GM12875 (cell line): ENCODE measurements at regions not wholly inside any gene's neighbourhood (a gene's known extent, or its start where the extent isn't known, plus 50 kb on each side); places are given as distances from the start of the nearest gene placed in this dataset.

Experiments used
- H3K4me3 ChIP-seq: one replicate; pipeline ENCODE4 v1.5.1; 2011; ENCODE audit warnings: low read depth, low read length, control low read depth
- CTCF ChIP-seq: IDR thresholded peaks from 2 replicates; pipeline ENCODE4 v1.5.1; 2011; ENCODE audit warnings: low read depth, mild to moderate bottlenecking, control low read depth, inconsistent platforms, low read length, moderate library complexity, borderline replicate concordance; ENCODE audit not compliant: insufficient read depth

- no peak overlapping the region for H3K4me3 ChIP-seq
- no peak for TF ChIP-seq CTCF
These were observed 112.3 kb downstream of the JCAD start for GRCh38 chr10:29946953-29947700.

- no peak for TF ChIP-seq CTCF
- H3K4me3 ChIP-seq, result no peak overlapping the region
These were observed 112.8 kb downstream of the JCAD start for GRCh38 chr10:29946614-29946952.

- TF ChIP-seq CTCF, result no peak
- H3K4me3 ChIP-seq, result no peak overlapping the region
These were observed 117.9 kb downstream of the JCAD start for GRCh38 chr10:29941476-29941875.

- TF ChIP-seq CTCF, result no peak
- H3K4me3 ChIP-seq, result no peak overlapping the region
These were observed 126.4 kb downstream of the JCAD start for GRCh38 chr10:29932991-29933390.

GRCh38 chr10:29931833-29932232, 127.6 kb downstream of the JCAD start:
- no peak overlapping the region for H3K4me3 ChIP-seq
- TF ChIP-seq CTCF, result no peak

GRCh38 chr10:29929006-29929405, 130.4 kb downstream of the JCAD start:
- no peak for TF ChIP-seq CTCF
- H3K4me3 ChIP-seq, result no peak overlapping the region

- H3K4me3 ChIP-seq, result no peak overlapping the region
These were observed 132.7 kb downstream of the JCAD start for GRCh38 chr10:29926693-29927048.

More at GRCh38 chr10:29926693-29927048, 132.7 kb downstream of the JCAD start:
- TF ChIP-seq CTCF, result no peak
